Calu3 (cell line): ENCODE measurements at regions not wholly inside any gene's neighbourhood (a gene's known extent, or its start where the extent isn't known, plus 50 kb on each side); places are given as distances from the start of the nearest gene placed in this dataset.

Source experiments
- BruUV-seq: library from RNA; stranded (reverse); fragments of 400-500 nt; replicated peaks from 2 replicates; lab custom pipeline; 2021; lab: Mats Ljungman, UMichigan
- CTCF ChIA-PET: fragments of 300-600 bp; sonication (Branson Sonifier 250); formaldehyde crosslinking; loops from one replicate; lab custom pipeline; 2022; ENCODE audit warnings: antibody characterized with exemption; lab: Charles Lee
- DNase-seq: peaks from one replicate; pipeline ENCODE4 v3.0.0; 2022
- H3K27ac Mint-ChIP-seq: one replicate; pipeline ENCODE4 v1.8.0; 2022; ENCODE audit warnings: mixed read lengths; ENCODE audit not compliant: unreplicated experiment
- H3K27me3 Mint-ChIP-seq: one replicate; pipeline ENCODE4 v1.8.0; 2022; ENCODE audit warnings: mixed read lengths; ENCODE audit not compliant: unreplicated experiment
- H3K36me3 Mint-ChIP-seq: one replicate; pipeline ENCODE4 v1.8.0; 2022; ENCODE audit warnings: mild to moderate bottlenecking, moderate library complexity, mixed read lengths; ENCODE audit not compliant: insufficient read depth, unreplicated experiment
- H3K4me1 Mint-ChIP-seq: one replicate; pipeline ENCODE4 v1.8.0; 2022; ENCODE audit warnings: mild to moderate bottlenecking, low read depth, mixed read lengths; ENCODE audit not compliant: unreplicated experiment
- H3K4me3 Mint-ChIP-seq: one replicate; pipeline ENCODE4 v1.8.0; 2022; ENCODE audit warnings: mild to moderate bottlenecking, low read depth, moderate library complexity, mixed read lengths; ENCODE audit not compliant: unreplicated experiment
- H3K9me3 Mint-ChIP-seq: one replicate; pipeline ENCODE4 v1.8.0; 2022; ENCODE audit warnings: low read depth, mixed read lengths; ENCODE audit not compliant: unreplicated experiment
- CTCF ChIP-seq: fragments of 200-600 bp; IDR thresholded peaks from one replicate; pipeline ENCODE4 v1.8.0; 2022; ENCODE audit warnings: antibody characterized with exemption; ENCODE audit not compliant: unreplicated experiment
- intact Hi-C: fragments of 100-400 bp; cut with micrococcal nuclease; formaldehyde crosslinking; loops from one replicate; pipeline ENCODE4 v1.10.0; 2022; ENCODE audit not compliant: unreplicated experiment

DNA sequence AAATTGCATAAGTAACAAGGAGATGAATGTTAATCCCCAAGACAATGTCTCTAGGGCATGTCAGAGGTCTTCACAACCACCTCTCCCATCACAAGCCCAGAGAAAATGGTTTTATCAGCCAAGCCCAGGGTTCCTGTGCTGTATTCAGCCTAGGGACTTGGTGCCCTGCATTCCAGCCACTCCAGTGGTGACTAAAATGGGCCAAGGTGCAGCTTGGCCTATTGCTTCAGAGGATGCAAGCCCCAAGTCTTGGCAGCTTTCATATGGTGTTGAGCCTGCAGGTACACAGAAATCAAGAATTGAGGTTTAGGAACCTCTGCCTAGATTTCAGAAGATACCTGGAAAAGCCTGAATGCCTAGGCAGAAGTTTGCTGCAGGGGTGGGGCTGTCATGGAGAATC lies 1118.6 kb downstream of the PLA2G4A start:
- DNase-seq: no peak
- H3K4me1 Mint-ChIP-seq: no peaks in the 10 kb centered on the region
- no peaks in the 10 kb centered on the region for H3K27me3 Mint-ChIP-seq
- no peak overlapping the region for H3K27ac Mint-ChIP-seq
- H3K36me3 Mint-ChIP-seq: no peaks in the 10 kb centered on the region
- BruUV-seq: no TSS peak
- intact Hi-C loops: no loop called here
- no peak overlapping the region for H3K4me3 Mint-ChIP-seq
- H3K9me3 Mint-ChIP-seq: peaks cover 22% of the 10 kb centered on the region
- no peak for TF ChIP-seq CTCF
- CTCF ChIA-PET: no interaction called here

DNA sequence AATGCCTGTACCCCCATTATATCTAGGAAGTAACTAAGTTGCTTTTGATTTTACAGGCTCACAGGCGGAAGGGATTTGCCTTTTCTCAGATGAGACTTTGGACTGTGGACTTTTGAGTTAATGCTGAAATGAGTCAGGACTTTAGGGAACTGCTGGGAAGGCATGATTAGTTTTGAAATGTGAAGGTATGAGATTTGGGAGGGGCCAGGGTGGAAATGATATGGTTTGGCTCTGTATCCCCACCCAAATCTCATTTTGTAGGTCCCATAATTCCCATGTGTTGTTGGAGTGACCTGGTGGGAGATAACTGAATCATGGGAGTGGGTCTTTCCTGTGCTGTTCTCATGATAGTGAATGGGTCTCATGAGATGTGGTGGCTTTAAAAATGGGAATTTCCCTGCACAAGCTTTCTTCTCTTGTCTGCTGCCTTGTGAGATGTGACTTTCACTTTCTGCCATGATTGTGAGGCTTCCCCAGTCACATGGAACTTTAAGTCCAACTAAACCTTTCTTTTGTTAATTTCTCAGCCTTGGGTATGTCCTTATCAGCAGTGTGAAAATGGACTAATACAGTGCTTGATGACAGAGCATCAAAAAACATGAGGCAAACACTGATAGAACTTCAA lies 1119.5 kb downstream of the PLA2G4A start:
- CTCF ChIA-PET: no interaction called here
- no peak overlapping the region for H3K27ac Mint-ChIP-seq
- H3K4me1 Mint-ChIP-seq: no peaks in the 10 kb centered on the region
- peaks cover 22% of the 10 kb centered on the region for H3K9me3 Mint-ChIP-seq
- H3K4me3 Mint-ChIP-seq: no peak overlapping the region
- H3K27me3 Mint-ChIP-seq: no peaks in the 10 kb centered on the region
- no peak for TF ChIP-seq CTCF
- no peaks in the 10 kb centered on the region for H3K36me3 Mint-ChIP-seq
- DNase-seq: no peak
- no TSS peak for BruUV-seq
- intact Hi-C loops: no loop called here

- H3K36me3 Mint-ChIP-seq: no peaks in the 10 kb centered on the region
- no peak overlapping the region for H3K27ac Mint-ChIP-seq
- H3K27me3 Mint-ChIP-seq: no peaks in the 10 kb centered on the region
- TF ChIP-seq CTCF: no peak
- H3K9me3 Mint-ChIP-seq: peaks cover 22% of the 10 kb centered on the region
- no TSS peak for BruUV-seq
- no peak for DNase-seq
- H3K4me3 Mint-ChIP-seq: no peak overlapping the region
- CTCF ChIA-PET: interaction anchor here (0.7 kb wide), 1 partner anchor 112 kb away, joined by 5 read pairs; no protein-coding TSS in a partner anchor
- H3K4me1 Mint-ChIP-seq: no peaks in the 10 kb centered on the region
- intact Hi-C loops: no loop called here
These were observed 1120.8 kb downstream of the PLA2G4A start for GRCh38 chr1:187949567-187949966.

- Mint-ChIP-seq H3K36me3 (no peaks in the 10 kb centered on the region), H3K27me3 (no peaks in the 10 kb centered on the region), H3K4me3 (no peak overlapping the region), H3K4me1 (no peaks in the 10 kb centered on the region), H3K9me3 (peaks cover 18% of the 10 kb centered on the region), H3K27ac (no peak overlapping the region)
- no TSS peak for BruUV-seq
- no peak for DNase-seq
- intact Hi-C loops: no loop called here
- CTCF ChIA-PET: no interaction called here
- no peak for TF ChIP-seq CTCF
These were observed 1123.1 kb downstream of the PLA2G4A start for GRCh38 chr1:187951817-187952216.
